Hematopoietic multipotent progenitor cell treated with erythropoietin and hydrocortisone succinate and interleukin-3 and kit ligand, for 17 days (in vitro differentiated cells): ENCODE measurements at regions not wholly inside any gene's neighbourhood (a gene's known extent, or its start where the extent isn't known, plus 50 kb on each side); places are given as distances from the start of the nearest gene placed in this dataset.

Experiments used
- DNase-seq: peaks from one replicate; pipeline ENCODE4 v3.0.0-alpha.2; 2015; ENCODE audit warnings: low spot score

GRCh38 chr16:73434621-73435020 lies 386.7 kb upstream of the ZFHX3 start:
- DNase-seq: no peak

DNA sequence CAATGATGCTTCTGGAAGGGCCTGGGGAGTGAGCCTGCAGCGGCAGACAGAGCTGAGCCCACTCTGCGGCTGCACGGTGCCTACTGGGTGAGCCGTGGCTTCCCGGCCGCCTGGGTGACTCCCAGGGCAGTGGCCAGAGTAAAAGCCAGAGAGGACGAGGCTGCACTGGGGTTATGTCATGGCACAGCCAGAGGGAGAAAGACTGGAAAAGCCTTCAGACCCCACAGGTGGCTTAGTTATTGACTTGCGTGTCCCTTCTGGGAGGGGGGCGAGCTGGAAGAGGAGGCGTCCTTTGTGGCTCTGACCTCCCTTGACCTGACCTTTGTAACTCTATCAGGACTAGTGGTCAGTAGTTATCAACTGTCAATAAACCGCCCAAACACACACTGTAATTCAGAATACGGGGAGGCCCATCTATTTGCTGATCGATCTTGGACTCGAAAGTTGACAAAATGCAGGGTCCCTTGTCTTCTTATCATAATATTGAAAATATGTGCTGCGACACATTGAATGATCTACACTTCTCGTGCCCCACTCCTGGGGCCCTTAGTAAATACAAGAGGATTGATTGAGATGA lies 385.9 kb upstream of the ZFHX3 start:
- no peak for DNase-seq

- DNase-seq: no peak
Observed at GRCh38 chr16:73432850-73433730, 385.2 kb upstream of the ZFHX3 start.

- no peak for DNase-seq
Observed at GRCh38 chr16:73430138-73430537, 382.2 kb upstream of the ZFHX3 start.

GRCh38 chr16:73428121-73428520 lies 380.2 kb upstream of the ZFHX3 start:
- no peak for DNase-seq

GRCh38 chr16:73427164-73427563 lies 379.2 kb upstream of the ZFHX3 start:
- DNase-seq: no peak

DNA sequence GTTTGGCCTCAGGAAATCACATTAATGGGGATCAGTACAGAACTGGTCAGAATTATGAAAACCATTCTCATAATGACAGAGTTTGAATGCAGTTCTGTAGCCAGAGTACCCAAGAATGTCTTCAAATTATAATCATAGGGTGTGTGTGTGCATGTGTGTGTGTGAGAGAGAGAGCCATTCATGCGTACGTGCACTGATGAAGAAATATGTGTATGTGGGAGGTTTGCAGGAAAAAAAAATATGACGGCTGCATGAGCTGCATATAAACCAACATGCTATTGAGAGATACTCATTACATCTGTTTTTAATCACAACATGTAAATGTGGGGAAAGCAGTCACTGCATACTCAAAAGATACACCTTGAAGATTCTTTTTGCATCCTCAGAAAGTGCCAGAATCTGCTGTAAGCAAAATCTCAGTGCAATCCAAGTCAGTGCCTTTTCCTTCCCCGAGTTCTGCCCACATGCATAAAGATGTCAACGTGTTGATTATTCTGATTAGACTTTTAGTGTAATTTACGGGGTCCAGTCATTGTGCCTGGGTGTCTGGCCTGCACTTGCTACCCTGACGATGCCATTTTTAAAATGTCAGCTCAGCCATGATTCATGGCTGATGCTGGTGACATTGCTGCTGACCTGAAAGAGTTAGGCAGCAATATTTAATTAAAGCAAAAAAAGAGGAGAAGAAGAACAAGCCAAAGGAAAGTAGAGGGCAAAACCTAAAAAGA lies 378.7 kb upstream of the ZFHX3 start:
- no peak for DNase-seq

DNA sequence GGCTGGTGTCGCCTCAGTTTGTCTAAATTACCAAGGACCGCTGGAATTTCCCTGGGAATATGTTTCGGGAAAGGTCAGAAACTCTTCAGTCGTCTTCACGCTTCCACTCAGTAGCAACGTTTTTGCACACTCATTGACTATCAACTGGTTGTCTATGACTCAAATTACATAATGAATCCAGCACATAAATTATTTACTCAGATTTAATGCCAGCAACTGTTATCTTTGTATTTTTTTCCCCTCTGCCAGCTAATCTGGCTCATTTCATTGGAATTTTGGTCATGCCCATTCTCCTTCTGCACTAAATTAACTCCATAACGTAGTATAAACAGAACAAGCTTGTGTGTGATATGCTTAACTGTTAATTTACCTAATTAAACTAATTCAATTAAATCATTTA lies 372.7 kb upstream of the ZFHX3 start:
- no peak for DNase-seq

- DNase-seq: no peak
Observed at GRCh38 chr16:73420244-73420643, 372.3 kb upstream of the ZFHX3 start.

DNA sequence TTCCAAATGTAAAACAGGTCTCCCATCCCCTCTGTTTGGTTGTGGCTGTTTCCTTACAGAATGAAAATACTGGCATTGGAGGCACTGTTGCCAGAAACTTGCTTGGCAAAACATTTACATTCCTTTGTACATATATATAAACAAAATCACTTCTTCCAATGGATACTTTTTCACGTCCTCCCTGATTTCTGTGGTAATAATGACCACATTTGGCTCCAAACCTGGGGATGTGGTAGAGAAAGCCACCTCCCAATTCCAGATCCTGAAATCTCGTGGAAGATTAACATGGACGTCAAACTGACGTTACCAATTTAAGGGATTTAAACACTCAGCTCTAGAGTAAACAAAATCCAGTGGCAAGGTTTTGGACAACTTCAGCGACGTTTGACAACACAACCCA lies 370.8 kb upstream of the ZFHX3 start:
- no peak for DNase-seq

GRCh38 chr16:73418051-73418450 lies 370.1 kb upstream of the ZFHX3 start:
- DNase-seq: no peak

GRCh38 chr16:73415286-73415685 lies 367.4 kb upstream of the ZFHX3 start:
- no peak for DNase-seq

DNA sequence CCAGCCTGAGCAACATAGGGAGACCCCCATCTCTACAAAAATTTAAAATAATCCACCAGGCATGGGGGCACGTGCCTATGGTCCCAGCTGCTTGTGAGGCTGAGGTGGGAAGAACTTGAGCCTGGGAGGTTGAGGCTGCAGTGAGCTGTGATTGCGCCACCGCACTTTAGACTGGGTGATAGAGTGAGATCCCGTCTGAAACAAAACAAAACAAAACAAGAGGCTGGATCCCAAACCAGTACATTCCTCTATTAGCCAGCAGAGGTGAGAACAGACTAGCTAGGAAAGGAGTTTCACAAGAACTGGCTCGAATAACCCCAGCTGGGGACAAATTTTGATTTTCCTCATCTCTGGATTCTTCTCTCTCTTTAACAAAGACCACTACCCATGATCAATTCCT lies 366.7 kb upstream of the ZFHX3 start:
- DNase-seq: no peak

GRCh38 chr16:73413830-73414190 lies 365.9 kb upstream of the ZFHX3 start:
- no peak for DNase-seq

DNA sequence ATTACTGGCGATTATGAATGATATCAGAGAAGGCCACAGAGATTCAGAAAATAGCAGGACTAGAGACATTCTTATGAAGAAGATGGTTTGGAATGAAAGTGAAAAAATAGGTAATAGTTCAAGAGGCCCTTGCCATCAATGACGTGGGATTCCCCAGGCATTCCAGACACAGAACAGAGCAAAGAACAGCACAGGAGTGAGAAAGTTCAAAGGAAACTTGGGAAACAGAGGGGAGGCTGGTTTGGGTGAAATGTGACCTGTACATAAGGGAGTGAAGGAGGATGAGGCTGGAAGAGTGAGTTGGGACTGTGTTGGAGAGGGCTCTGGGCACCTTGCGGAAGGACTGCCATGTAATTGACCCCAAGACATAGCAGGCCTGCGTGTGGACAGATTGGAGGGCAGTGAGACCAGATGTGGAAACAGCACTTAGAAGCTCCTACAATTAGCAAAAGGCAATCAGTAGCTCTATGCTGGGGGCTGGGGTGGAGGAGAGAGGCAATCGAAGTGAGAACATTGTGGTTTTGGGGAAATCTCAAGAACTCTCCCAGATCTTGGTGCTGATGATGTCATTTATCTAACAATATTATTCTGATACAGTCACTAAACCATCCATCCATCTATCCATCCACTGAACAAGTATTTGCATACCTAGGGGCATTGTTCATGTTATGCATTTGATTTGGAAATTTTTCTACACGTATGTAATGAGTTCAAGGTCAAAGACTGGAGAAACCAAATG lies 365.3 kb upstream of the ZFHX3 start:
- no peak for DNase-seq

GRCh38 chr16:73412416-73412815 lies 364.5 kb upstream of the ZFHX3 start:
- DNase-seq: no peak

DNA sequence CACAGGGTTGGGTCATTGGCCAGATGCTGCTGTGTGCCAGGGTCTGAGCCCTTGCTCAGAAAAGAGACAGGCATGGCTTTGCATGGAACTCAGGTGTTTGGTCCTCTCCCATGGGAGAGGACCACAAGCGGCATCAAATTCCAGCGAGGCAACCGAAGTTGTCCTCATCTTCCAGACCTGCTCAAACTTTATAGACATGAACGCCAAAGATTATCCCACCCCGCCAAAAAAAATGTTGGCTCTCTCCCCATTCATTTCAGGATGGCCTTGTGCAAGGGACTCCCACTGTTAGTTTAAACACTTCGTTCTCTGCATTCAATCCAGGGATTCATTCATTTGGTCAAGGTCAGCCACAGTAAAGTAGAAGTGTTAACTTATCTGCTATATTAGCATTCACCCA lies 360.8 kb upstream of the ZFHX3 start:
- no peak for DNase-seq

DNA sequence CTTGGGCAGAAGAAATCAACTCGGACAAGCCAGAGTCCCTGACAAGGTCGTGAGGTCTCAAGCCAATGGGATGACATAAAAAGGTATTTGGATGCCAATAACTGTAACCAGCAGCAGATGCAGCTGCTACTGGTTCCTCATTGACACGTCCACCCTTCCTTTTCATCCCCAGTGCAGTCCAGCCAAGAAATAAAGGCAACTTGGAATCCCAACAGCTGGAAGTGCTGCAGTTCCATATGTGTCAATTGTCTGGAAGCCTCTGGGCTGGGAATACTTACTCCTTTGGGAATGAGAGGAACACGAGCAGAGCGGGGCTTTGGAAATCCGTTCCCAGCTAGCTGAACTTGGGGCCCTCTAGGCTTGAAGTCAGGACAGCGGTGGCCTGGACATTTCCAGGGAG lies 360.4 kb upstream of the ZFHX3 start:
- DNase-seq: no peak

- DNase-seq: no peak
Observed at GRCh38 chr16:73405851-73406250, 357.9 kb upstream of the ZFHX3 start.

DNA sequence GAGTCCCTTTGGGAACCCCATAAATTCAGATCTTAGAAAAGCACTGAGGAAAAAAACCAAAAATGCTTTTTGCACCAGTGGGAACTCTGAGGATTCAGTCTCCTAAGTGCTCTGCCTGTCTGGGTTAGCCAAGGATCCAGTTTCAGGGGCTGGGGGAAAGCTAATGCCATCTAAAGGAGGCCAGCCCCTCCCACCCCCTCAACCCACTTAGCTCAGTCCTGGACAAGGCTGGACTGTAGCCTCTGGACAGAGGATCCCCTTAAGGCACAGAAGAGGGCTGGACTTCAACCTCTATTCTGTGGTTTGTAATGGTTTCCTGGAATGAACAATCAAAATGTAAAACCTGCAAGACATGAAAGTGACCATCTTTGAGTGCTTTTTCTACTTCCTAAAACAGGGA lies 356.1 kb upstream of the ZFHX3 start:
- DNase-seq: no peak

DNA sequence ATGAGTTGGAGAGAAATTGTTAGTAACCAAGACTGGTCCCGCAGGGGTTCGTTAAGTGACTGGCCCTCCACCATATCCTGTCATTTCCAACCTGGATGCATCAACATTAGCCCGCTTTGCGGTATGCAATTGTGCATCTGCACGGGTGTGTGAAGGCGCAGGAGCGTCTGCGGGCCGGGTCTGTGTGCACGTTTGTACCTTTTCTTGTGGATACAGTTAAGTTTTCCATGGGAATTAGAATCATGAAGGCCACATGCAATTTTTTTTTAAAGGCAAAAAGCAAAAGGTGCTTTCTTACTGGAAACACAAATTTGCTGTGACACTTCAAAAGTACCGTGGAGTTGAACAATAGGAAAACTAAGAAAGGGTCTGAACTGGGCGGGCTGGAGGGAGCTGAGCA lies 355.4 kb upstream of the ZFHX3 start:
- no peak for DNase-seq

DNA sequence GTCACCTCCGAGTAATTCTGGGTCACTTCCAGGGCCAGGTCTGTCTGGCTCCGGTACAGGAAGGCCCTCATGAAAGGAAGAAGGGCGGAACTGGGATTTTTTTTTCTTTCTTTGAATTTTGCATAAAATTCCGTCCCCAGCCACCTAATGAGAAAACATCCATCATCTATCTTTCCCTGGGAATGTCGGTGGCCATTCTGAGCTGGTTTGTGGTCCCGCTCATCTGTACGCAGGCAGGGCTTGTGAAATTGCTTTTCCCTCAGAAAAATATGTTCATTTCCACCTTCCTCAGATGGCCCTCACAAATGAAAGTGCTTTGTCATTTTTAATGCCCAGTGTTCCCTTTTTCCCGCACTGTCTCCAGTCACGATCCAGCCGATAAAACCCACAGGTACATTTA lies 353.0 kb upstream of the ZFHX3 start:
- DNase-seq: no peak

GRCh38 chr16:73399997-73400396 lies 352.1 kb upstream of the ZFHX3 start:
- DNase-seq: no peak
